Neural cell (in vitro differentiated cells): ENCODE measurements at regions not wholly inside any gene's neighbourhood (a gene's known extent, or its start where the extent isn't known, plus 50 kb on each side); places are given as distances from the start of the nearest gene placed in this dataset.

Source experiments
- CTCF ChIP-seq: fragments of 450-650 bp; IDR thresholded peaks from 2 replicates; pipeline ENCODE4 v1.5.1; 2014; ENCODE audit warnings: antibody characterized with exemption, mild to moderate bottlenecking, moderate library complexity; ENCODE audit not compliant: poor library complexity, severe bottlenecking
- EP300 ChIP-seq: fragments of 450-650 bp; conservative IDR thresholded peaks from 2 replicates; pipeline ENCODE4 v1.6.1; 2014; ENCODE audit warnings: antibody characterized with exemption, mild to moderate bottlenecking, moderate library complexity; ENCODE audit not compliant: poor library complexity, severe bottlenecking
- EZH2 ChIP-seq: fragments of 200-600, 300-800 bp; shearing (Covaris generic), sonication (generic); IDR thresholded peaks from 2 replicates; pipeline ENCODE4 v1.6.1; 2014; ENCODE audit warnings: antibody characterized with exemption, low read length, borderline replicate concordance, mild to moderate bottlenecking; ENCODE audit not compliant: insufficient read depth, poor library complexity, severe bottlenecking
- MXI1 ChIP-seq: fragments of 450-650 bp; conservative IDR thresholded peaks from 2 replicates; pipeline ENCODE4 v1.6.1; 2014; ENCODE audit warnings: antibody characterized with exemption, mild to moderate bottlenecking; ENCODE audit not compliant: poor library complexity, severe bottlenecking
- POLR2AphosphoS5 ChIP-seq: IDR thresholded peaks from 2 replicates; pipeline ENCODE4 v1.6.1; 2012
- REST ChIP-seq: IDR thresholded peaks from 2 replicates; pipeline ENCODE4 v1.6.1; 2012; ENCODE audit warnings: borderline replicate concordance
- SMC3 ChIP-seq: fragments of 450-650 bp; conservative IDR thresholded peaks from 2 replicates; pipeline ENCODE4 v1.6.1; 2014; ENCODE audit warnings: antibody characterized with exemption, mild to moderate bottlenecking, moderate library complexity; ENCODE audit not compliant: poor library complexity
- TAF1 ChIP-seq: IDR thresholded peaks from 2 replicates; pipeline ENCODE4 v1.6.1; 2012; ENCODE audit warnings: low read depth

- no peak for TF ChIP-seq EZH2
- no peak for TF ChIP-seq CTCF
- no peak for TF ChIP-seq TAF1
- no peak for TF ChIP-seq POLR2AphosphoS5
- TF ChIP-seq EP300 = no peak
- TF ChIP-seq MXI1 = no peak
- no peak for TF ChIP-seq REST
- TF ChIP-seq SMC3 = no peak
Observed at GRCh38 chr11:82003024-82003423, 730.6 kb downstream of the FAM181B start.
